AG08395 (cell line): ENCODE measurements at regions not wholly inside any gene's neighbourhood (a gene's known extent, or its start where the extent isn't known, plus 50 kb on each side); places are given as distances from the start of the nearest gene placed in this dataset.

ENCODE experiments used
- DNase-seq: peaks from one replicate; pipeline ENCODE4 v3.0.0; 2012; ENCODE audit warnings: mixed read lengths, low spot score

DNA sequence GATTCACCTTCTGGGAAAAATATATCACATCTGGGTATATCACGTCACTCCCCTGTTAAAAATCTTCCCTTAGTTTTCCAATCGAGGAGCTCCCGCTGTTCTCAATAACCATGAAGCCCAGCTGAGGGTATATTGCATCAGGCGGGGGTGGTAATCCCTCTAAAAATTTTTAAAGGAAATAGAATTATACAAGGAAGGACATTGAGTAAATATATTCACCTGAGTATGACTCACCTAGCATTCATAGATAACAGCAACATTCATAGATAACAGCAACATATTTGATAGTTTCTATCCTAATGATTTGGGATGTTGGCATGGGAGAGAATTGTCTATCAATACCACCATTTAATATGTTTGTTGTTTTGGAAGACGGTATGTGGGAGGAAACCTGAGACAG lies 473.6 kb downstream of the RMST start:
- DNase-seq = no peak

DNA sequence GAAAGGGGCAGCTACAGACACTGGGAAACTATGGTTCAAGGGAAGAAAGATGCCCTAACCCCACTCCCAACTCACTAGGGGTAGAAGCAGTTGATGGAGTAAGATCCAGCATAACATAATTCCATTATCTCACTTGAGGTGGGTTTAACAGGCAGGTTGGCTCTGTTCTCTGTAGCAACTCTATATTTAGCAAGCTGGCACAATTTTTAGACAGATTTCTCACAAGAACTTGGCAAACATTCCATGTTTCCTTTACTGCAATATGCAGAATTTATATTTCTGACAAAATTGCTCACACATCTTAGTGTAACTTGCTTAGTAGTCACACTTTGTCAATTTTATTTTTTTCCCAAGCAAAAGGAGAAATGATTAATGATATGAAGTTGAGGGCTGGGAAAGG lies 475.4 kb downstream of the RMST start:
- no peak for DNase-seq

DNA sequence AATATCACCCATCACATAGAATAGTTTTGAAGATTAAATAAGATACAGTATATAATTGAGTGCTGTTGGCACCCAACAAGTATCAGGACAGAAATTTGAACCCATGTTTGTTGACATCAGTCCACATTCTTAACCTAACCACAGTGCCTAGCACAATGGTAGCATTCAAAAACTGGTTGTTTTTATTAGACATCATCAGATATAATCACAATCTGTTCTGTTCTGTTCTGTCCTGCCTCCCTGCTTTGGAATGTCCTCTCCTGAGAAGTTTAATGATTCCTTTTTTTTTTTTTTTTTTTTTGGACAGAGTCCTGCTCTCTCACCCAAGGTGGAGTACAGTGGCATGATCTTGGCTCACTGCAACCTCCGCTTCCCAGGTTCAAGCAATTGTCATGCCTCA lies 476.6 kb downstream of the RMST start:
- DNase-seq = no peak

DNA sequence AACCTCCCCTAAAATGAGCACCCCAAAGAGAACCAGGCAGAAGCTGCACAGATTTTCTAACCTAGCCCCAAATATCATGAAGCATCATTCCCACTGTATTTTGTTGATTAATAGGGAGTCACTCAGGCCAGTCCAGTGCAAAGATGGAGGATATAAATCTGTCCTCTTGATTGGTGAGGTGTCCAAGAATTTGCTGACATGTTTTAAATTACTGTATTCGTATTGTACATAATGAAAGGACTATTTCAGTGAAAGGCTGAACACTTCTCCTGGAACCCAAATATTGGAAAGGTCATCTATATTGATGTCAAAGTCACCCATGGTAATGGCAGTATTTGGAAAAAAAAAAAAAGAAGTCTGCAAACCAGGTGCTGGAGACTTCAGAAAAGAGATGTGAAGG lies 477.5 kb downstream of the RMST start:
- DNase-seq = no peak

DNA sequence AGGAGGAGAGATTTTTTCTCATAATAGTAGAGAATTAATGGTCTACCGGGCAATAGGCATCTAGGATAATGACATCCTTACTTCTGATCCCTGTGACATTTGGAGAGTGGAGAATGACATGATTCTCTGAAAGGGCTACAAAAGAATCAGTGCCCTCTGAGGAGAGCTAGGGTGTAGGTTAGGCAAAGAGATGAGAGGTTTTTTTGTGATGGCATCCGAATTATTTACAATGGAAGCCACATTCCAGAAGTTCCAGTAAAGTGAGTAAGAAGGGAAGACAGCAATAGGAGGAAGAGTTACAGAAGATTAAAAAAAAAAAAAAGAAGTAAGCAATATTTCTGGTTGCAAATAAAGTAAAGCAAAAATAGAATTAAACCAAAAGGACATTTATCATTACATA lies 478.0 kb downstream of the RMST start:
- DNase-seq = no peak

DNA sequence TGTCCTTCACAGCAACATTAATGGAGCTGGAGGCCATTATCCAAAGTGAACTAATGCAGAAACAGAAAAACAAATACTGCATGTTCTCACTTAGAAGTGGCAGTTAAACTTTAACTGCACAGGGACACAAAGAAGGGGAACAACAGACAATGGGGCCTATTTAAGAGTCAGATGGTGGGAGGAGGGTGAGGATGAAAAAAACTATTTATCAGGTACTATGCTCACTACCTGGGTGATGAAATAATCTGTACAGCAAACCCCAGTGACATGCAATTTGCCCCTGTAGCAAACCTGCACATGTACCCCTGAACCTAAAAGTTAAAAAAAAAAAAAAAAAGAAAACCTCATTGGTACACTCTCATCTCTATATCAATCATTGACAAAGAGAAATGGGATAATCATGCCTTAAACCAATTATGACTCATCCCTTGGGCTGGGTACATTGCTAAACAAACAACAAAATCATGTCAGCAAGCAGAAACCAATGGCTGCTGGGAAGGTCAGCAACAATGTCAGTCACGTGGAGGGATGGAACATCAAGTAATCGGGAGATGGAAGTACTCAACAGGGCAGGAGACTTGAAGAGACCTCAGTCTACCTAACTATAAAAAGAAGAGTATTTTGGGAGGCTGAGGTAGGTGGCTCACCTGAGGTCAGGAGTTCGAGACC lies 479.2 kb downstream of the RMST start:
- no peak for DNase-seq

DNA sequence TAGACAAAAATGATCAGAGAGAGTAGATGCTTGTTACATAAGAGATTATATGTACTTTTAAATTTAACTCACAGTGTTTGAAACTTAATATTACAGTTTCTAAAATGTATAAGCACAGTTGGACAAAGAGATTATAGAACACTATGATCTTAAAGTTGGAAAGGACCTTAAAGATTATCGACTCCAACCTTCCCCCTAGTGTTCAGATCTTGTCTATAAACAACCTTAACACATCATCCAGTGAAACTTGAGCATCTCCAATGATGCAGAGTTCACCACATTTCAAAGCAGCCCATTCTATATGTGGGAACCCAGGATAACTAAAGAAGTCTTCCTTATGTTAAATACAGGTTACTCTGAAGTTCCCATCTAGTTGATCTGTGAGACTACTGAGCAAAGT lies 480.8 kb downstream of the RMST start:
- DNase-seq = no peak

DNA sequence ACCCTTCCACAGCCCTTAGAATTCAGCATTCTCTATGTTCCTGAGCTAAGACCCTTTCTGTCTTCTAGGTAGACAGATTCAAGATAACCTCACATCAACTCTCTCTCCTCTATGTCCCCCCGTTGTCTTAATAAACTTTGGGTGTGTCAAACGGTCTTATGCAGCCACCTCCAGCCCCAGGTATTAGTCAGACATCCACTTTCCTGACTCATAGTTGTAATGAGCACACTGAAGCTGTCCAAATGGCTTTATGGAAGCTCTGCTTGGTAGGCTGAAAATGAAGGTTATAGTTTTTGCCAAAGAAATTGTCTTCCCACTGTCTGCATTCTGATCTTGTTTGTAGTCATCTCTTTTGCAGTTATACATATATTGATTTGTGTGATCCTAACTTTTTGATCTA lies 482.0 kb downstream of the RMST start:
- DNase-seq = no peak

DNA sequence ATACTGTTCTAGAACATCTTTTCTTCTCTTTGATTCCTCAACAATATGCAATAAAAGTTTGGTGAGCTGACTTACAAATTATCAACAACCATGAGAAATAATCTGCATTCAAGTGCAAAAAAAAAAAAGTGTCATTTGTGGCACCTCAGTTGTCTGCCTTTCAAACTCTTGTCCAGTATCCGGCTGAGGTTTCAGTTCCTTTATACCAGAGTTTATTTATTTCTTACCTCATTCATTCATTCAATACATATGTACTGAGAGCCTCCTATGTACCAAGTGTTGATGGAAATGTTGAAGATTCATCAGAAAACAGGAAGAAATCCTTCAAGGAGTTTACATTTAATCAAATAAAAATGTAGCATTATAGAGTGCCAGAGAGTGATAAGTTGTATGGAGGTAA lies 484.1 kb downstream of the RMST start:
- no peak for DNase-seq

DNA sequence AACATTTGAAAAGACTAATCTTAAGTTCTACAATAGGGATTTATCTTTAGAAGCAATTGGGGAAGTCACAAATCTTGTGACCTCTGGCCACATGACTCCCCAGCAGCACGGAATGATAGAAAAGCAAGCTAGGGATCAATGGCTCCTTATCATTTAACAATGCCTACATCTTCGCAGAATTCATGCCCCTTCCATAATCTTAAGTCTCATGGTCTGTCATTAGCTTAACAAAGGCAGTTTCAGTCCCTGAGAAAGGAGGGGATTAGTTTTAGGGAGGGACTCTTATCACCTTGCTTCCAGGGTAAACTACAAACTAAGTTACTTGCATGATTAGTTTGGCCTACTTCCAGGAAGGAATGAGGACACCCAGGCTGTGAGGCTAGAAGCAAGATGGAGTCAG lies 486.0 kb downstream of the RMST start:
- no peak for DNase-seq

DNA sequence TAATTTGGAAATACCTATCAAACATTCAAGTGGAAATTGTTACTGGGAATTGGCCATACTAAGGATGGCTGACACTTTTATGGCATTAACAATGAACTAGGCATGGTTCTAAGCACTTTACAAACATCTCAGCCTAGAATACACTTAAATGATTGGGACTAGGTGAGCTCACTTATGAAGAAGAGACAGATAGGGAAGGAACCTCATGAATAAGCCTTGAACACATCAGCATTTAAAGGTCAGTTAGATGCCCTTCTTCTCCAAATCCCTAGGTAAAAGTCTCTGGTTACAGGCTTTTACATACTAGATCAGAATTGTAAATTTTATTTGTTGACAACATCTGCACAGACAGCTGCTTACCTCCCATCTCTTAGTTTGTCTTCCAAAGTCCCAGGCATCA lies 488.6 kb downstream of the RMST start:
- DNase-seq = no peak

DNA sequence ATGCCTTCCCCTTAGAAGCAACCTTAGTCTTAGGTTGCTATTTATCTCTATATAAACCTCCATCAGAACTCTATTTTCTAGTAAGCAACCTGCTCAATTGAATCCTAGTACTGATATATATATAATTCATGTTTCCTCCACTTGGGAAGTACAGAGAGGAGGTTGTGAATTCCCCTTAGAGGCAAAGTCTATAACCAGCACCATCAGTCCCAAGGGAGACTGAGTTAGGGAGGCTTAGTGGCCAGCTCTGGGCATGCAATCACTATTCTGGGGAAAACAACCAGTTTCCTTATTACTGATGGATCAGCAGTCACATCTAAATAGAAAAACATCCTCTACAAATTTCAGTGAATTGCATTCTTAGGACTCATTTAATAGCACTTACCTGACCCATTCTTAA lies 489.1 kb downstream of the RMST start:
- DNase-seq = no peak

DNA sequence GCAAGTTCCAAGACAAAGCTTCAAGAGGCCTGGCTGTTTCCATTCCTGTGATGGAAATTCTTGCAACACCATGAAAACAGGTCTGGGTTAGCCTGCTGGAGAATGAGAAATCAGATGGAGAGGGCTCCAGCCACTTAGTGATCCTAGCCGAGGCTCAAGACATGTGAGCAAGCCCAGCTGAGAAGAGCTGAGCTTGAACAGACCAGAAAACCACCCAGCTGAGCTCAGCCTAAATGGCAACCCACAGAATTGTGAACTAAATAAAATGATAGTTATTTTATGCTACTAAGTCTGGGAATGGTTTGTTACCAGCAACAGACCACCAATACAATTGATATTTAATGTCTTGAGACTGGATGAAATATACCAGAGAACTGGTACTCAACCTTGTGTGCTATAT lies 494.5 kb downstream of the RMST start:
- DNase-seq = no peak

DNA sequence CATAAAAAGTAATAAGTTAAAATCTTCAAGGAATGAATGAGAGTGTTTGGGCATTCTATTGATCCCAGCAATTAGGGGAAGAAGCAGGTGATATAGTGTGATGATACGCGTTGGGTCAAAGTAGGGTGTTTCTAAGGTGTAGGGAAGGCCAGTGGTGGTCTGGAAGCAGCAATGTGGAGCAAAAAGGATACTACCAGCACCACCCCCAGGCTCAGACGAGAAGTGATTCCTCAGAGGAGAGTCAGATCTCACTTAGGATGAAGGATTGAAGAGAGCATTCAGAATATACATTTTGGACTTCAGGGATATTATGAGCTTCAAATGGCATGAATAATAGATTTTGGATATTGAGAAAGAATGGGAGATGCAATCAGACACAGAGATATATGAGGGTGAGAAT lies 497.6 kb downstream of the RMST start:
- no peak for DNase-seq

DNA sequence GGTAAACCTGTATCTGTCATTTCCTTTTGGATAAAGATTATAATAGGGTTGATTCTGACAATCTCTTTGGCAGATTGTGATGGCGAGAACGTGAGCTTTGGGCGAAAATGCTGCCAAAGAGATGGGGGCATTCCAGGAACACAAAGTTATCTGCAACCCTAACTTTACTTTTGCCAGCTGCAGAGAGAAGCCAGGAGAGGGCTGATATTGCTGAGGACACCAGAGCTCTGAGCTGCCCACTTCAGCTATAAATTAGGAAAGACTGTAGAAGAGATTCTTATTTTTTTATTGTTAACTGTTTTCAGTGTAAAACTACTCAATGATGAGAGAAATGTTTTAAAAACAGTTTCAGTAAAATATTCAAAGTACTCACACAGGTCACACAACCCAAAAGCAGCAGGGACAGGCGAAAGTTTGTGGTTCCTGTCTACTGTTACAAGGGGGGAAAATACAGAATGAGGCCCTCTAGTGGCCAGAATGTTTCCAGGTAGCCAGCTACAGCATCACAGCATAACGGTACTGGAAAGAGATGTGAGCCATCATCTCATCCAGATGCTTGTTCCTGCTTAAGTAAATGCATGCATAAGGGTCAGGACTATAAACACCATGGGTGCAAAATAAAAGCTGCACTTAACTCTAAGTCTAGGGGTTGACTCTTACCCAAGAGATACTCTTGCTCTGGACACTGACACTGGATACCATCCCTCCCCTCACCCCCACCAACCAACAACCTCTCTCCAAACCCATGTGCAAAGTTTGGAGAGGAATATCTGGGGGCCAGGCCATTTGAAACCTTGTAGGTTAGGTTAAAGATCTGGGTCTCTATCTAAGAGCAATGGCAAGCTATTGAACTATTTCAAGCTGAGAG lies 498.4 kb downstream of the RMST start:
- no peak for DNase-seq

DNA sequence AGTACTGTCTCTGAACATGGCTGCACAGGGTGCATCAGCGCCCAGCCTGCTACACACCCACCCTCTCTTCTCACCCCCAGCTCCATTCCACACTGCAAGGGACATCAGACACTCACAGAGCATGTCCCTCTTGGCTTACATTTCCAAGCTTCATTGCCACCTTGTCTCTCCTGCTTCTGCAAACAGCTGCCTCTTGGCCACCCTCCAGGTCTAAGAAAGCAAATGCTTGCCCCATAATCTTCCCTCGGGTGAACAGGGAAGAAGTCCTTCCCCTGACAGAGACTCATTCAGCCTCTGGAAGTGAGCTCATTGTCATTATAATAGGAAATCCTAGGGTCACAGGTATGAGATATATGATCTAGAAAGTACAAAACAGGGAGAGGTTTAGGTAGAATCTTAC lies 505.2 kb downstream of the RMST start:
- DNase-seq = no peak

DNA sequence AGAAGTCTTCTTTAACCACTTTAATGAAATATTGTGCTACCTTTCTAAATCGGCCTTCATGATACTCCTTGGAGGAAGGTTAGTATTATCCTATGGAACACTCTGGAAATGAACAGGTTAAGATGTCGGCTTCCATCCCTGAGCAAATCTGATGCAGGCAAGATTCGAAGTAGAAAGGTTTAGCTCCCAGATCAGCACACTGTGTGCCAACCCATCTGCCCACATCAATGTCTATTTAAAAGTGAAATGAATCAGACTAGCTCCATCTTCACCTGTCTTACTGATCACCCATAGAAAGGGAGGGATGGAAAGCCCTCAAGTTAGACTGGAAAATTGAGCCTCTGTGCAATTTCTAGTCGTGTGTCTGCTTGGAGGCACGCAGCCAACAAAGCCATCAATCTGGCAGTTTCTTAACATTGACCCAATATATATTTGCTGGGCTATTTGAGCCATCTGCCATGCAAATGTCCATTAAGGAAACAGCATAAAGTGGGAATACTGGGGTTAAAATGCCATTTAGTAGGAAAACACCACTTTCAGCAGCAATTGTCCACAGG lies 506.1 kb downstream of the RMST start:
- no peak for DNase-seq

DNA sequence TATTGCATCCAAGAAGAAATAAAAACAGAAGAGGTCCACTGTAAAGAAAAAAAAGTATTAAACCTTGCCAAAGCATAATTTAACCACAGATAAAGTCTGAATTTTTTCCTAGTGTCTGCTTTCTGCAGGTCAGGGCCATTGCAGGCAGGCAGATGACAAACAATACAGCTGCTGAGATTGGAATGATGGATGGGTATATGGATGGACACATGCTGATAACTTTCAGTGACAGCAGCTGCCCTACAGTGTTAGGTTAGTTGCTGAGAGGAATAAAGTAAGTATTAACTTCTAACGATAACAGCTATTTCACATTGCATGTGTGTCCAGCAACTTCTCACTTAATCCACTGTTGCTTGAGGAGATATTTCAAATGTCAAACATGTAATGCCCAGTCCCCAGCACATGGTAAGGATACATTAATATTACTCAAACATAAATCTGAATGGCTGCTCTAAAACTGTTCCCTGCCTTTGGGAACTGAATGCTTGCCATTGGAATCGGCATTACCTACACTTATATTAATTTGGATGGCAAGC lies 515.3 kb downstream of the RMST start:
- DNase-seq = no peak

DNA sequence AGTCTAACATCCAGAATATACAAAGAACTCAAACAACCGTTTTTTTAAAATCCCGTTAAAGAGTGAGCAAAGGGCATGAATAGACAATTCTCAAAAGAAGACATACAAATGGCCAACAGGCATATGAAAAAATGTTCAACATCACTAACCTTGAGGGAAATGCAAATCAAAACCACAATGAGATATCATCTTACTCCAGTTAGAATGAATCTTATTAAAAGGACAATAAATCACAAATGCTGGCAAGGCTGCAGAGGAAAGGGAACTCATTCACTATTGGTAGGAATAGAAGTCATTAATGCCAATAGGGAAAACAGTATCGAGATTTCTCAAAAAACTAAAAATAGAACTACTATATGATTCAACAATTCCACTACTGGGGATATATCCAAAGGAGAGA lies 520.1 kb downstream of the RMST start:
- no peak for DNase-seq

DNA sequence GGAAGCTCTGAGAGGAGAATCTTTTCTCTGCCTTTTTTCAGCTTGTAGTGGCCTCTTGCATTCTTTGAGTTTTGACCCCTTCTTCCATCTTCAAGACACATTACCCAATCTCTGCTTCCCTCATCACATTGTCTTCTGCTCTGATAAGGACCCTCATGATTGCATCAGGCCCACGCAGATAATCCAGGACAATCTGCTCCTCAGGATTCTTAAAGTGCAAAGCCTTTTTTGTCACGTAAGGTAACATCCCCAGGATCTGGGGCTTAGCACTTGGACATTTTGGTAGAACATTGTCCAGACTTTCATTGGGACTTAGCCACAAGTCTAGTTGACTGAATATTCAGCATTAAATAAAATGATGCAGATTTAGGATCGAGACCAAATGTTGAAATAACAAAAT lies 521.2 kb downstream of the RMST start:
- DNase-seq = no peak

DNA sequence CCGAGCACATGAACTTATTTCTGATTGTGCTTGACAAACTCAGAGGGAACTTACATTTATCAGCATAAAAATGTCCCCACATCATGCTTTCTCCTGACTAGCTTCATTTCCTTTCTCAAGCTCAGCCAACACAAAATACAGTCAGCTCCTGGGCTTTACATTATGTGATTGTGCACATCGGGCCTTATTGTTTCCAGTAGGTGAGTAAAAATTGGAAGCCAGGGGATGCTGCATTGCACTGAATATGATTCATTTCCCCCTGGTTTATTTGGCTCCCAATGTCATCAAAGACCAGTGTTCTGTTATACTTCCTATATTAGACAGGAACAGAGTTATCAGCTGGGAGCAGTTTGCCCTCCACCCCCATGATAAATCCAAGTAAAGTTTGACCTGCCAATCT lies 521.8 kb downstream of the RMST start:
- DNase-seq = no peak

DNA sequence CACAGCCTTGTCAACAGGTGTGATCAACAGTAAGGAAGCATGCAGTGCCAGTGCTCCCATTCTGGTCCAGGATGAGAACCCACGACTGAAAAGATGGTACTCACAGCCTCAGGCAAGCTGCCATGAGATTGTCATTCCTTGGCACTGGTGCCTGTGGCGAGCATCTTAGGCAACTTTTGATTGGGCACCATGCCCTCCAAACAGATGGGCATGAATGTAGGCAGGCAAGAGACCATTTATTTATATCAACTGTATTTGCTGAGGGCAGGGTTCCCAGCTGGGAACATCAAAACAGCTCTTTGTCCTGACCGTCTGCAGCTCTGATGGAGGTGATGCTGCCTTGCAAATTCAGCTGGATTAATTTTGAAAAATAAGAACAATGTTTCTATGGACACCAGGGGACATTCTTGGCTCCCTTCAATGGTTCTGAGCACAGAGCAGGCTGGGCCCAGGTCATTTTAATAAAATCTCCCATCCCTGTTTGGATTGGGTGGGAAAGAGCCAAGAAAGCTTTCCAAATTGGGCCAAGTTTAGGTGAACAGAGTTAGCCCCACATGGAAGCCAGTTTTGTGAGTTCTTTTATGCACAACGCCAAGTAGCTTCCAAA lies 522.5 kb downstream of the RMST start:
- DNase-seq = no peak

DNA sequence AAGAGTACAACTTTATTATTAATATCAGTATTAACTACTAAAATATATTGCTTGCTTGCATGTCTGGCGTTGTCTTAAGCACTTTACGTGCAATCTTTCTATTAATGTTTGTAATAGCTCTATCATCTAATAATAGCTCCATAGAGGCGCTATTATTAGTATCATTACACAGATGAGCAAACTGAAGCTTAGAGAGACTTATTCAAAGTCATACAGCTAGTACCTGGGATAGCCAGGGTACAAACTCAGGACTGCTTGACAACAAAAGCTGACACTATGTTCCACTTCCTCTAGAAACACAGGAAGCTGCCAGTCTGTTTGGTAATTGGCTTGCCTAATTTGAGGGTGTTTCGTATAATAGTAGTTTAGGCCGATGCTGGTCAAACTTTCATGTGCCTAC lies 523.2 kb downstream of the RMST start:
- DNase-seq = no peak
